GM21447 (cell line): ENCODE measurements at regions not wholly inside any gene's neighbourhood (a gene's known extent, or its start where the extent isn't known, plus 50 kb on each side); places are given as distances from the start of the nearest gene placed in this dataset.

Experiments used
- ATAC-seq: cut with Tn5 transposase; IDR thresholded peaks from one replicate; pipeline ENCODE4 v1.9.1; 2021; ENCODE audit not compliant: unreplicated experiment

DNA sequence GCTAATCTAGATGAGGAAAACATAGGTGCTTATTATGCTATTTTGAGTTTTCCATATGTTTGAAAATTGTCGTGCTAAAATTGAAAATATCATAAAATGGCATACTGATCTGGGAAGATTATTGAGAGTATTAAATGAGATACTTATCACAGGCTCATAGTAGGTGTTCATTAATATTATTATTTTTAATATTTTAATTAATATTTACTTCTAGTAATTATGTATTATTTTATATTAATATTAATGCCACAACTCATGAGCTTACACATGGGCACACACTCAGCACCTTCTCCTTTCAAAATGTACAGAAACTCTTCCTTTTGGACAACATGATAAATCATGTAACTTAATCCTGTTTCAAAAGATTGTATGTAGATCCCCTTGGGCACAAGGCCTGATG lies 223.6 kb downstream of the RAB28 start:
- ATAC-seq = no peak

DNA sequence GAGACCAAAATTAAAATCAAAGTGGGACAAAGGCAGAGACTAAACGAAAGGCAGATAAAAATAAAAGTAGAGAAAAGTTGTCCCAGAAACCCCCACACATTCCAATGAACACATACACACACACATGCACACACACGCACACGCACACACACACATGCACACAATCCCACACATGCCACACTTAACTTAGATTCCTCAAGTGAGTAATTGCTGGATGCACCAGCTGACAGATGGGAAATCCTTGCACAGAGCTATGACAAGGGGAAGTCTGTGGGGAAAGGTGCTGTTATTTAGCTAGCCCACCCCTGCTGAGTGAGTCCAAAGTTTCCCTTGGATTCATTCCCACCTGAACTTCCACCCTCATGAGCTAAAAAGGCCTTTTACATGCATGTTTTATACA lies 233.9 kb downstream of the RAB28 start:
- no peak for ATAC-seq

GRCh38 chr4:13248621-13249298 lies 235.4 kb downstream of the RAB28 start:
- no peak for ATAC-seq

- no peak for ATAC-seq
Measured at GRCh38 chr4:13246107-13246506, 238.0 kb downstream of the RAB28 start.

DNA sequence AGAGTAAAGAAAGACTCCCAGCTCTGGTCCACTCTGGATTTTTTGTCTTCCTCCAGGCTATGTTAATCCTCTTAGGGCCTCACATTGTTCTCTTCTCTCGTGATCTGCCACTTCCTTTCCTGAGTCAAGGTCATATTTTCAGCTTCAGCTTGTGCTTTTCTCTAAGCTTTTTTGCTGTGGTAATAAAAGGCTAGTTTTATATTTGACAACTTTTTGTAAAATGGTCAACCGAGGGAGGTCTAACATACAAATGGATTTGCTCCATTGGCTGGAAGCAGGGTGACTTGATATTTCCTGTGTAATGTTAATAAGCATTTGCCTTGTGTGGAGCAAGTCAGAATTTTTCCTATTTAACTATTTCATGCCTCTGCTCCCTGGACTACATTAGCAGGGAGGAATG lies 239.7 kb downstream of the RAB28 start:
- no peak for ATAC-seq

DNA sequence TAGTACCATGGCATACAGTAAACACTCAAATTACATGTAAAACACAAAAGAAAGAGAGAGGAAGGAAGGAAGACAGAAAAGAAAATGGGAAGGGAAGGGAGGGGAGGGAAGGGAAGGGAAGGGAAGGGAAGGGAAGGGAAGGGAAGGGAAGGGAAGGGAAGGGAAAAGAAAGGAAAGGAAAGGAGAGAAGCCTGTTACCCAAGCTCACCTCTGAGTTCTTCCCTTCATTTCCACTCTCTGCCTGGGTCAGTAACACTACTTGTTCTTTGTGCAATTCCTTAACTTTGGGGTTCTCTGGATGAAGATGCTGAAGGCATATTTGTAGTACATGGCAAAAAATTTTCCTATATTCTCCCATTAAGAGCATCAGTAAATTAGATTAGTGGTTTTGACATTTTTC lies 241.0 kb downstream of the RAB28 start:
- no peak for ATAC-seq

DNA sequence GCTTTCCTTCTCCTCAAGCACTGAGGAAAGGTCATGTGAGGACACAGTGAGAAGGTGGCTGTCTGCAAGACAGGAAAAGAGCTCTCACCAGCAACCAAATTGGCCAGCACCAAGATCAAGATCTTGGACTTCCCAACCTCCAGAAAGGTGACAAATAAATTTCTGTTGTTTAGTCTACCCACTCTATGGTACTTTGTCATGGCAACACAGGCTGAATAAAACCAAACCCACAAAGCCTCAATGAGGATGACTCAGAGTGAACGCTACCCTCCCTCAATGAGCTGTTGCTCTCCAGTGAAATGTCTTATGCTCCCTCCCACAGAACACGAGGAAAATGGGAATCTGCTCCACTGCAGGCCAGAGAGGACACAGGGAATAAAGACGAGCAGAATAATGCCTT lies 244.1 kb downstream of the RAB28 start:
- no peak for ATAC-seq

- ATAC-seq = no peak
Measured at GRCh38 chr4:13238936-13239335, 245.2 kb downstream of the RAB28 start.

- ATAC-seq = no peak
Measured at GRCh38 chr4:13236485-13236884, 247.7 kb downstream of the RAB28 start.

- ATAC-seq = no peak
Measured at GRCh38 chr4:13233755-13234154, 250.4 kb downstream of the RAB28 start.

DNA sequence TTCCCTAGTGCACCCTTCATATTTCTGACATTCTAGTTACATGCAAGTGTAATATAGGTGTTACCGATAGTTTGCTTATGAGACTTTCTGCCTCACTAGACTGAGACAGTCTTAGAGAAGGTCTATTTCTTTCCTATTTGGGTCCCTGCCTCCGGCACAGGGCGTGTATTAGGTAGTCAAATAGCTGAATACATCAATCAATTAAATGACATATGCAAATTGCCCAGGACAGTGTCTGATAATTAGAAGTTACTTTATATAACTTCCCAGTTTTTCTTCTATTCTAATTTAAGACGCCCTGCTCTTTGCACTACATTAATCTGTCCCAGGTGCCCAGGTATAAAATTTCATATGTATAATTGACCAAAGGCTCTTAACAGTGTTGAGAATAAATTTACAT lies 264.2 kb downstream of the RAB28 start:
- no peak for ATAC-seq

- ATAC-seq = no peak
Measured at GRCh38 chr4:13218326-13218958, 265.7 kb downstream of the RAB28 start.

DNA sequence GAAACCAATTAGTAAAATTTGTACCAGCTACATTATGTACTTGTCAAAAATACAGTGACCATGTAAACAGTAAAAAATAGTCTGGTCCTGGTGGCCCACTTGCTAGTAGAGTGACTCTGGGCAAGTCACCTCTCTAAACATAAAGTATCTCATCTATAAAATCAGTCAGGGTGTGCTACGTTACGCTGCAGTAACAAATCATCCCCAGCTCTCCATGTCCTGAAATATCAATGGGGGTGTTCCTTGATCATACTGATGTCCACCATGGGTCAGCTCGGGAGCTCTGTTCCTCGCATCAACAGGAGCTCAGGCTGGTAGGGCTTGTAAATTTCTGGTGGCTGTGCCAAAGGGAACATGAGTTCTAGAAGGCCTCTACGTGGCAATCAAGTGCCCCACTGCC lies 268.6 kb downstream of the RAB28 start:
- no peak for ATAC-seq

DNA sequence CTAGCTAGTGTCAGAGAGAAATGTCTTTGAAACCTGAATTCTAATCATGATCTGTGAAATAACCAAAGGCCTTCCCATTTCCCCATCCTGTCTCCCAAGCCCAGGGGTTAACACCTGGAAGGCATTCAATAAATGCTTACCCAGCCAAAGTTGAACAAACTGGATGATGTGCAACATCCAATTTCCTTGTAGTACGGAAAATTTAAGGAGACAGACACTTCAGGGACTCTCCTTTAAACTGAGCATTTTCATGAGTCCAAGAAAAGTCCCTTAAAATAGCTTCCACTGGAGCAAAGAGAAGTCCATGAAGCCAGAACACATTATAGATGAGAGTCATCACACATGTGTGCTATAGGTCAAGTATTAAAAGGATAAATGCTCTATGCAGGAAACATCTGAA lies 271.2 kb downstream of the RAB28 start:
- ATAC-seq = no peak

GRCh38 chr4:13209600-13209999 lies 274.5 kb downstream of the RAB28 start:
- no peak for ATAC-seq

- ATAC-seq = no peak
Measured at GRCh38 chr4:13208558-13209193, 275.5 kb downstream of the RAB28 start.

- no peak for ATAC-seq
Measured at GRCh38 chr4:13207226-13207625, 276.9 kb downstream of the RAB28 start.

- no peak for ATAC-seq
Measured at GRCh38 chr4:13203101-13203500, 281.0 kb downstream of the RAB28 start.

GRCh38 chr4:13202701-13203100 lies 281.4 kb downstream of the RAB28 start:
- no peak for ATAC-seq

- no peak for ATAC-seq
Measured at GRCh38 chr4:13201241-13201640, 282.9 kb downstream of the RAB28 start.

GRCh38 chr4:13196721-13197120 lies 287.4 kb downstream of the RAB28 start:
- ATAC-seq = no peak

DNA sequence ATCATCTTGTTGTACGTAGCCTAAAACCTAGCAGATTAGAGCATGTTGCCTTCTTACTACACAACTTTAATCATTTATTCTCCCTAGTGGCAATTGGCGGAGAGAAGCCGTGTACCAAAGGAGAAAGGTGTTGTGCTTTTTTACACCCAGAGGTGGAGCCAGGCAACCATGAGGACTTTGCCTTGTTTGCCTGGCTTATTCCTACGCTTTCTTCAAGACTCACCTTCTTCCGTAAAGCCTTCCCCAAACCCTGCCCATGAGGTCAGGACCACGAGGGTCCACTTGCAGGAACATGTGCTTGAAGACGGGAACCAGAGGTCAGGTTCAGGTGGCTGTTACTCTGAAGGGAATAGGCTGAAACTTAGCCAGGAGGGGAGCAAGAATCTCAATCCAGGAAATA lies 290.5 kb downstream of the RAB28 start:
- ATAC-seq = no peak
